HG02678 (cell line): ENCODE measurements at regions not wholly inside any gene's neighbourhood (a gene's known extent, or its start where the extent isn't known, plus 50 kb on each side); places are given as distances from the start of the nearest gene placed in this dataset.

Source experiments
- ATAC-seq: cut with Tn5 transposase; IDR thresholded peaks from one replicate; pipeline ENCODE4 v1.9.1; 2021; ENCODE audit warnings: mild to moderate bottlenecking, moderate library complexity; ENCODE audit not compliant: unreplicated experiment

DNA sequence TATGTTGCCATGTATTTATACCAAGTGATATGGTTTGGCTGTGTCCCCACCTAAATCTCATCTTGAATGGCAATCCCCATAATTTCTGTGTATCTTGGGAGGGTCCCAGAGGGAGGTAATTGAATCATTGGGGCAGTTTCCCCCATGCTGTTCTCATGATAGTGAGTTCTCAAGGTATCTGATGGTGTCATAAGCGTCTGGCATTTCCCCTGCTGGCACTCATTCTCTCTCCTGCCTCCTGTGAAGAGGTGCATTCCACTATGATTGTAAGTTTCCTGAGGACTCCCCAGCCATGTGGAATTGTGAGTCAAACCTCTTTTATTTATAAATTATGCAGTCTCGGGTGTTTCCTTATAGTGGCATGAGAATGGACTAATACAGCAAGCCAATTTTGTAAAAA lies 140.8 kb upstream of the ADAMTSL1 start:
- no peak for ATAC-seq

DNA sequence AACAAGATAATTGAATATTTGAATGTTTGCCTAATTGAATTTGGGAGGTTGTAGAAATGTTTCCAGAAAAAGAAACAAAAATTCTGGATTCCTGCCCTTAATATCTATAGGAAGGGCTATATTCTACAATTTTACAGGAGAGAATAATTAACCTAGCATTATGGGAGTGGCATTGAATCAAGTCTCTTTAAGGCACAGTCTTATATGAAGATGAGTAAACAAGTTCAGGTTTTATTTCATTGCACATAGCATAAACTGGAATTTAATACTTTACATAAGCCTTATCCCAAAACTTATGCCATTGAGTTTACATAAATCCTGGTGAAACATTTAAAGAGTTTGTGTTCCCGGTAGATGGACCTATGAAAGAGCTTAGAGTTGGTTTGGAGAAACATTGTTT lies 138.1 kb upstream of the ADAMTSL1 start:
- no peak for ATAC-seq

DNA sequence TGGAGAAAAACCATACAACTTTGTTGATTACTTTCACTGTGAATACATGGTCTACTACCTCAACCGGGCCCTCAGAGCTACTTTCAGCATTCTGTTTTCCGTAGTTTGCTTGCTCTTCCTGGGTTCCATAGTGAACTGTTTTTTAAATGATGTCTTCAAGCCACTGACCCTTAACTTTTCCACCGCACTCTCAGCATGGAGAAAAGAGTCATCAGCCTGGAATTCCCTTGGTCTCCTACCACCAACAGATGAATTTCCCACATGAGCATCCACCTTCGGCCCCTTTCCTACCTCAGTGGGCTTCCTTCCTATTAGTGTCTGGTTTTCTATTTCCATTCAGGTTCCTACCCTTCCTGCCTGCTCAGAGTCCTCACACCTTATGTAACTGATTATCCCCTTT lies 135.9 kb upstream of the ADAMTSL1 start:
- no peak for ATAC-seq

DNA sequence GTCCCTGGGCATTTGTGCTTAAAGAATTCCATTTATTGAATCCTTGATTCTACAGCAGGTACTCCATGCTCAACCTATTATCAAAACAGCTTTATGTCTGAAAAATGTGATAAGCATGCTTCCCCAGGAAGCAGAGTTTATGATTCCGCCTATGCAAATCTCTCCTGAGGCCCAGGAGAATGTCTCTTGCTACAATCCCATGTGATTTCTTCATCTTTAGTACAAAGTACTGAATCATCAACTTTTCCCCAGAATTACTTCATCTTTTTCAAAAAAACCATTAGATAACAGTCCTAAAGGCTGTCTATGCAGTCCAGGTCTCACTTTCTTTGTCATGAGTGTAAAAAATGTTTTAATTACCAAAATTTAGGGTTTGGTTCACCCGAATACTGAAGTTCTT lies 130.2 kb upstream of the ADAMTSL1 start:
- no peak for ATAC-seq

DNA sequence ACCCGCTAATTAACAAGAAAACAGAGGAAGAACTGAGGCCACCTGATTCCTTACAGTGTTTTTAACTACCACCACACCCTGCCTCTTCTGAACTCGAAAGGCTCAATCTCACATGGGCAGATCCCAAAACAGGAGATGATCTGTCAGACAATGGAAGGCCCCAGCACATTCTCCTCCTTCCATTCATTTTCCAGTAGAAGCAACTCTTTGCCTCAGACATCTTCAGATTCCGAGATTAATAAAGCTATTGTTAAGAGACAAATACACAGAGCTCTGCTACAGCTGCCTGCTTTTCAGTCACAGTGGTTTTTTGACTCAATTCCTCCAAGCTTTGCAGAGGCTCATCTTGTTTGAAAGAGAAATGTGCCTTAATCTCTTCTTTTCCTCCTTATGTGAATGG lies 127.2 kb upstream of the ADAMTSL1 start:
- ATAC-seq: no peak

DNA sequence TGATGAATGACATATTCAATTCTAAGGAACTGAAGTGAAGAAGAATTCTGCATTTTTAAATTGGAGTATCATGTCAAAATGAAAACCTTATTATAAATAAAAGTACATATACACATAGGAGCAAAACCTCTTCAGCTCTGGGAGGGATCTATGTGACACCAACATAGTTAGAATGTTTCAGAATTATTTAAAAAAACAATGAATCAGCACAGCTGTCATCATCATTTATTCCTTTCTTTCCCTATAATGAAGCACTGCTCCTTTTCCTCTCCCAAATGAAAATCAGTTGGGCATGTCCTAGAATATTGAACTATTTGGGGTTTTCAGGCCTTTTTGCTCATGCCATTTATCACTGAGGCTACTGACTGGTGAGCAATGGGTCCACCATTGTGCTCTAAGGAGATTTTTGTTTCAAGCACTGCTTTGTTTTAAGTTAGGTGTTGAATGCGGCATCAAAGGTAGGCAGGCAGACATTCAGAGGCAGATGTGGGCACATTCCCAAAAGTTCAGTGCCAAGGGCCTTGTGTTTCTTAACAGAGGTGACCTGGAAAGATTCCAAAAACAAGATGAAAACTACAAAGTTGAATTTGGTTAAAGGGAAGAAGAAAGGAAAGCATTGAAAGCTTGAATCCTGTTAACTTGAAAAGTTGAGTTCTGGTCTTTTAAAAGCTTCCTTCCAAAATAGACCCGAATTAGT lies 126.4 kb upstream of the ADAMTSL1 start:
- ATAC-seq: no peak

DNA sequence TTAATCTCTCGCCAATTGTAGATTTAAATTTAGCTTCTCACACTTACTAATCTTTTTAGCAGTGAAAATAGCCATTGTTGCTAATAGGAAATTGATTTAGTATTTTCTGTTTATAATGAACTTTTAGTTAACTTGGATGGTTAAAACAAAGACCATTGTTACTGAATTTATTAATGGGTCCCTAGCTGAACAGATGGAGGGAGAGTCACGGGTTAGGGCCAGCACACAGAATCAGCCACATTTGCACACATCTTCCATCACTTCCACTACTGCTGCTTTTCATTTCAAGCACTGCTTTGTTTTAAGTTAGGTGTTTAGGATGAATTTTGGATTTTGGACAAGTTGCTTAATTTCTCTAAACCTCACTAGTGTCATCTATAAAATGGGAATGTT lies 125.9 kb upstream of the ADAMTSL1 start:
- ATAC-seq: no peak

DNA sequence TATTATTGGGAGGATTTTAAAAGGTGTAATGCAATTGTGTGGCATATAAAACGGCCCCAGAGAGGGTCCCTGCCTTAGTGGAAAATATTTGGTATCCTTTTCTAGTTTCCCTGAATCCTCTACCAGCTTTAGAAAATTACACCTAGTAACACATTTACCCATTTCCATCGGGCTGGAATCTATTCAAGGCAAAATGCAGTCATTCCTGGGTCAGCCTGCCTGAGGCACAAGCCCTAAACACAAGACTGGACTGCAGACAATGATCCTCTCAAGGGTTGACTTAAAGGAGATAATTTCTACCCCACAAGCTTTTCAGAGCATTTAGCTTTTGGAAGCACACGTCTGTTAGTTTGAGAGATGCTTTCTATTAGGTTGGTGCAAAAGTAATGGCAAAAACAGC lies 124.4 kb upstream of the ADAMTSL1 start:
- ATAC-seq: no peak

DNA sequence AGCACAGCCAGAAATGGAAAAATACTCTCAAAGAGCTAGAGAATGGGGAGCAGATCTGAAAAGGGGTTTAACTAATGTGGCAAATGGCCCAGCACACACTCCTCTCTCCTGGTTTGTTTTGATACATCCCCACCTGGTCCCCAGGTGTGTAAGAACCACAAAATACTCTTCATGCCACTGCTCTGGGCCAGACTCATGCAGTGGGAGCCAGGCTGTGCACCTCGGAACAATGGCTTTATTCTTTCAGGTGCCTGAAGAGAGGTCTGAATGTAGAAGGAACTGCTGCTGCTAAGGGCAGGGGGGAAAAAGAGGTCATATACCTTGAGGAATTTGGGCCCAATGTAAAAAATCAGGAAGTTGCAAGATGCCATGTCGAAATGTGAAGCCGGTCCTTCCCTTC lies 123.9 kb upstream of the ADAMTSL1 start:
- ATAC-seq: no peak

DNA sequence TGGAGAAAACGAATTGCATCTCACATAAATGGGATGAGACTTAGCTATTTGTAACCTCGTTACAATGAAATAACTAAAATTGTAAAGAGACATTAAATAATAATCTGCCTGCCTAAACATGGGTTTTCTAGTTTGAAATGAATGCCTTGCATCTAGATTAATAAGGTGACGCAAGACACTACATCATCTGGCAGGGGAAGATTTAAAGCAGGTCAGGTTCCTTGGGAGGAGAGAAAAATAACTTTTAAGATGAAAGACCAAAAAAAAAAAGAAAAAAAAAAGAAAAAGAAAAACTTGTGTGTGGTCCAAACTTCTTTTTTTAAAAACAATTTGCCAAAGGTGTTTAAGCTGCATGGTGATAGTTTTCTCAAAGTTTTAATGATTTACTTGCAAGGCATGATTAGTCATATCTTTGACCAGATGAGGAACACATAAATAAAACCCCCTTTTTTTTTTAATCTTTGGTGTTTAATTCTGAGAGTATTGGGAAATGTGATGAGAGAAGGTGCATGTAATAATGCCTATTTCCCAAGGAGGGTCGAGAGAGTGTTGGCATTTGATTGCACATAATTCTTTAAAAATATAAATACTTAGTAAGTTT lies 122.9 kb upstream of the ADAMTSL1 start:
- ATAC-seq: no peak

DNA sequence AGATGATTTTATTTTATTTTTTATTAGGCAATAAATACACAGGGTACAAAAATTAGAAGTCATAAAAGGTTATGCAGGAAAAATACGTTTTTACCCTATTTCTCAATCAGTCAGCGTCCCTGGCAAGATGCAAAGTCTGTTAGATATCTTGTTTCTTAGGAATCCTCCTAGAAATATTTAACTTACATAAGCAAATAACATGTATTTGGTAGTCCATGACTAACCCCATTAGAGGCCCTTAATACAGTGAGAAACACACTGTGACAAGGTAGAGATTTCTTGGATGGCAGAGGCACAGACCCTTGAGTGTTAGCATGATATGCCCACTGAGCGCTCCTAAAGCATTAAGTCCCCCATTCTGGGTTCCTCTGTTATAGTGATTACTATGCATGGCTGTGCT lies 121.2 kb upstream of the ADAMTSL1 start:
- no peak for ATAC-seq

DNA sequence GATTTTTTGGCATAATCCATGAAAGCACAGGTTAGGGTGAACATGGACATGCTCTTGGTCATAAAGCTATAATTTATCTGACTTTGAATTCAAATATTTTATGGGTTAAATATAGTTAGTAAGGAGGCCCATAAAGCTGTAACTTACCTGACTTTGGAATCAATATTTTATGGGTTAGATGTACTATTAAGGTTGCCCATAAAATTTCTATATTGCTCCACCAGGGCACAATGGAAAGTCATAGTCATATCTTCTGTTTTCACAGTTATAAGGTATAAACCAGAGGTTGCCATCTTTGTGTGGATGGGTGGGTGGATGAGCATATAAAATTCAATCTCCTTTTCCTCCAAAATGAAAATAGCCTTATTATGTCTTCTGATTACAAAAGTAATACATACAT lies 120.5 kb upstream of the ADAMTSL1 start:
- ATAC-seq: no peak

DNA sequence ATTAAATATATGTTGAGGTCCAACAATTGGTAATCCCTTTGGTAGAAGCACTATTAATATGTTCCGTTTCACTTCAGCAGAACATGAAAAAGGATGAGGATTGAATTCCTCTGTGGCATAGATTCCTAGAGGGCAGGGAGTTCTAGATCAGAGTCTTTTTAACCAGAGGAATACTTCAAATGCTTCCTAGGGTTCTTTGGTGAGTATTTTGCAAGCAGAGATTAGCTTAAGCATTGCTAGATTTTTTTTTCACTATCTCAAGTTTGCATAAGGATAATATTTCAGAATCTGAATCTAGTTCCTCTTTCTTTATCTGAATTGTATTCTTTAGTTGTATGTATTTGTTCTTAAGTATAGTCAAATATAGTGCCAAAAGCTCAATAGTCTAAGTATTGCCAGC lies 116.6 kb upstream of the ADAMTSL1 start:
- no peak for ATAC-seq

DNA sequence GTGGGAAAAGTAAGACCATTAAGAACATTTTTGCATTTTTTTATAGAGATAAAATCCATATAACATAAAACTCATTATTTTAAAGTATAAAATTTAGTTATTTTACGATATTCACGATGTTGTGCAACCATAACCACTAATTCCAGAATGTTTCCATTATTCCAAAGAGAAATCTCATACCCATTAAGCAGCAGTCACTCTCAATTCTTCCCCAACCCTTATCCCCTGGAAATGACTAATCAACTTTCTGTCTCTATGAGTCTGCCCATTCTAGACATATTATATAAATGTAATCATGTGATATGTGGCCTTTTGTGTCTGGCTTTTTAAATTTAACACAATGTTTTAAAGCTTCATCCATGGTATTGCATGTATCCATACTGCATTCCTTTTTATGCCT lies 115.6 kb upstream of the ADAMTSL1 start:
- no peak for ATAC-seq

DNA sequence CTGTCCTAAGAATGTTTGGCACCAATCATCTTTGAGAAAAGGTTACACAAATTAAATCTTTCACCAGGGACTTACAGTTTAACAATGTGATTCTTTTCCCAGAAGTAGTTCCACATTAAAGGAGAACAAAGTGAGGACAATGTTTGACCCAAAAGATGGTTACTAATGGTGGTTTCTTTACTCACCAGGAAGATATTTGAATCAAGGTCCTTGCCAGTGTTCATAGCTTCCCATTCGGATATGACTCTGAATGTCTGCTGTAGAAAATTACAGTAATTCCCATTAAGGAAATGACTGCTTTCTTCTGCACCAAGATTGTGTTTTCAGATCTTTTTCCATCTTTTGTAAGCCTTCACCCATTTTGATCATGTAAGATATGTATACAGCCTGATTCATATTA lies 114.6 kb upstream of the ADAMTSL1 start:
- ATAC-seq: no peak

DNA sequence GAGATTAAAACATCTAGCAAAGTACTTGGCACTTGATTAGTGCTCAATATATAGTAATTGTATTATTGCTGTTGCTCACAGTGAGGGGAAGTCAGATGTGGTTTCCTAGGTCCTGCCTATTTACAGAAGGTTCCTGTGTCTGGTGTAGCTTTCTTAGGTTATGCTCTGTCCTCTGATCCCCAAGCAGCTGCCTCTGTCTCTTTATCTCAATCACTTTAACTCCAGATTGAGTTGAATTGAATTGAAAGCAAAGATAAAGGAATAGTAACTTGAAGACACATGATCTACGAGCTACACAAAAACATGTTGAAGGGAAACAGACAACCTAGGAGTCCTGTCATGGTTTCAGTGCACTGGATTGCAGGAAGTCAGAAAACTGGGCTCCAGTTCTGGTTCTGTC lies 113.9 kb upstream of the ADAMTSL1 start:
- no peak for ATAC-seq

DNA sequence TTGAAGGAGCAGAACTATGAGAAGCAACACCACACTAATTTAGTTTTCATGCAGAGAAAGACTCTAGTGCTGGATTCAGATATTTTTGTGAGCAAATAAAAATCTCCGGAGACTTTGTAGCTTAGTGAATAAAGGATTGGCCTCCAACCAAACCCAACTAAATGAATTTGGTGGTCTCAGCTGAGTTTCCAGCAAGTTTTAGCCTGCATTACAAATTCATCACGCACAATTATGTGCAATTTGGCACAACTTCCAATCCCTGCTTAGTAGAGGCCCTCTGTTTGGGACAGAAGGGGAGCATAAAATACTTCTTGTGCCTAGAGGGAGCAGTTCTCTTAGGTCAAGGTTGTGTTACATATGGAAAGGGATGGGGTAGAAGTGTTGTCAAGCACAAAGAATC lies 112.3 kb upstream of the ADAMTSL1 start:
- ATAC-seq: no peak

DNA sequence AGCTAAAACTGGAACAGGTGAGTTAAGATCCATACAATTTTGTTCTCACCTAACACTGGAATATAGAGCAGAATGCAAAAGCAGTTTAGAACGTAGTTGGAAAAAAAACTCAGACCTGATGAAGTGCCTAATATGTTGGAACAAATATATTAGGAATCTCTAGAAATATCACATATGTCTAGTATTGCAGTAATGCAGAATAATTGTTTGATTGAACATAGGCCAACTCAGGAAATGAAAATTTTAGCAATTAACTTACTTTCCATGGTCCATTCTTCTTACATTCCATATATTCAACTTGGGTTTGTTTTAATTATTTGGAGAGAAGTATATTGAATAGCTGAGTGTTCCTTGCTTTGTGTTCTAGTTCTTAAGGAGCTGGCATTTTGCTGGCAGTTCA lies 111.8 kb upstream of the ADAMTSL1 start:
- no peak for ATAC-seq

DNA sequence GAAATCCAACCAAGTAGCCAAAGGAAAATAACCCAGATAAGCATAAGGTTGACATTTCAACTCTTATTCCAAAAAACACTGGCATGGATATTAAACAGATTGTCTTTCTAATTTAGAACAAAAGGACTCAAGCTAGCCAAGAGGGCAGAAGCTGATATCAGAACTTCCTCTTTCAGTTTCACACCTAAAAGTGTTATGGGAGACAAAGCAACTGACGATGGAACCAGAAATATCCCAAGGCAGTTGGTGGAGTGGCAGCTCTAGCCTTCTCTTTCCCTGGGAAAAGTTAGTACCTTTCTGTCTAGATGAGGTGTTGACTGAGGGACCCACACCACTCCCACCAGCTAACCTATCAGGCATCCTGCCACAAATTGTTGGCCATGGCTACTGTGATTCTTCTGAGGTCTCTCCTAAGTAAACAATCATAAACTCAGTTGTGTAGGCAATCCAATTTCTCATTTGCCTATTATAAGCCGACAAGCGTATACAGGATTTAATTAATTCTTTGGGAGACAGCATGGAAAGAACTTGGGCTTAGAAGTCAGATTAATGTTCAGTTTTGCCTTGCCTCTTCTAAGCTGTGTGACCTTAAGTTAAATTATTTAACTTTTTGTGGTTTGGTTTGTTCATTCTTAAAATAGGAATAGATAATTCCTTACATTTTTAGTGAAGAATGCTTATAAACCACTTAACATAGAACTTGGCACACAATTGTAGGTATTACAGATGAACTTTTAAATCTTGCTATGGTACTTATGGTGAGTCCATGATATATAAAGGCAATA lies 110.9 kb upstream of the ADAMTSL1 start:
- no peak for ATAC-seq

DNA sequence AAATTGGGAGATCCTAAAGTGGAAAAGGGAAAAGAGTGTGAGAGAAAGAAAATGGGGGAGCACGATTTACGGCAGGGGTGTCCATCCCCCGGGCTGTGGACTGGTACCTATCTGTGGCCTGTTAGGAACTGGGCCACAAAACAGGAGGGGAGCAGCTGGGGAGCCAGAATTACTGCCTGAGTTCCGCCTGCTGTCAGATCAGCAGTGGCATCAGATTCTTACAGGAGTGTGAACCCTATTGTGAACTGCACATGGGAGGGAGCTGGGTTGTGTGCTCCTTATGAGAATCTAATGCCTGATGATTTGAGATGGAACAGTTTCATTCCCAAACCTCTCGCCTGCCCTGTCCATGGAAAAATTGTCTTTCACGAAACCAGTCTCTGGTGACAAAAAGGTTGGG lies 108.3 kb upstream of the ADAMTSL1 start:
- ATAC-seq: no peak

DNA sequence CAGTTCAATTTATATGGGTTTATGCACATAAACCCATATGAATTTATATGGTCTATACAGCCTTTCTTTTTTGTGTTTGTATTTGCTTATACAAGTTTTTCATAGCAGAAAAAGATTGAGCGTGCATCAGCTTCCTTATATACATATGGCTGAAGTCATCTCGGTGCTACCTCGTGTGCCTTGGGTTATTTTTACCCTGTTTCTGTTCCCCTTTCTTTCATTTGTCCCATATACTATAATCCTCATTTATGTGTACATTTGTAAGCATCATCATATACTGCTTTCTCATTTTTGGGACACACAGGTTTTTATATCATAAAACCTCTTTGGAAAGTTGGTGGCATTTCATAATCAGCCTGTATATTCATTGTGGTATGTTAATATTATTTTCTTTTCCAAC lies 107.8 kb upstream of the ADAMTSL1 start:
- no peak for ATAC-seq

DNA sequence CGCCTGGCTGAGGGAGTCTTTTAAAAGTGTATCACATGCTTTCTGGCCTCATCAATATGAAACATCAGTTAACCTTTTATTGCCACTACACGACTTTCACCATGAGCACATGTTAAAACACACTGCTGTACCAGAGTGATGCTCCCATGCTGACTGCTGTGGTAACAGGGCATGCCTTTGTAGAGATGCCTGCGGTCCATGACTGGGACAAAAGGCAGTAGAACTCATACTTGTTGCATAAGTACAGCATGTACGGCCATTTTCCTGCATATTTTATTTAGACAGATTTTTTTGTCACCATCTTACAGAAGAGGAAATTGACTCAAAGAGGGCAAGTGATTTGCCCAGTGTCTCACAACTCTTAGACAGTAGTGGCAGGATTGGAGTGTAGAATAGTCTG lies 105.7 kb upstream of the ADAMTSL1 start:
- ATAC-seq: no peak
